T-helper 17 cell (primary cell): ENCODE measurements at regions not wholly inside any gene's neighbourhood (a gene's known extent, or its start where the extent isn't known, plus 50 kb on each side); places are given as distances from the start of the nearest gene placed in this dataset.

Experiments
- ATAC-seq: fragments of 150-1000 bp; cut with Tn5 transposase; 2 replicates; pipeline ENCODE4 v1.10.0; 2021; ENCODE audit warnings: mild to moderate bottlenecking, moderate library complexity
- DNase-seq, 3 donors: peaks; one replicate each; pipeline versions ENCODE4 v3.0.0 to v3.0.0-alpha.2; 2020 to 2021
- H3K9me3 ChIP-seq: one replicate; pipeline ENCODE4 v1.7.0; 2013; ENCODE audit warnings: low read length, mild to moderate bottlenecking; ENCODE audit not compliant: control insufficient read depth, poor library complexity, severe bottlenecking
- H3K27ac Mint-ChIP-seq: one replicate; pipeline ENCODE4 v1.8.0; 2022; ENCODE audit warnings: mild to moderate bottlenecking, moderate library complexity, mixed read lengths
- H3K27me3 Mint-ChIP-seq: one replicate; pipeline ENCODE4 v1.8.0; 2022; ENCODE audit warnings: mixed read lengths
- H3K36me3 Mint-ChIP-seq: one replicate; pipeline ENCODE4 v1.8.0; 2022; ENCODE audit warnings: low read depth, mixed read lengths
- H3K4me1 Mint-ChIP-seq: one replicate; pipeline ENCODE4 v1.8.0; 2022; ENCODE audit warnings: mild to moderate bottlenecking, mixed read lengths
- H3K4me3 Mint-ChIP-seq: one replicate; pipeline ENCODE4 v1.8.0; 2022; ENCODE audit warnings: mild to moderate bottlenecking, moderate library complexity, mixed read lengths

DNA sequence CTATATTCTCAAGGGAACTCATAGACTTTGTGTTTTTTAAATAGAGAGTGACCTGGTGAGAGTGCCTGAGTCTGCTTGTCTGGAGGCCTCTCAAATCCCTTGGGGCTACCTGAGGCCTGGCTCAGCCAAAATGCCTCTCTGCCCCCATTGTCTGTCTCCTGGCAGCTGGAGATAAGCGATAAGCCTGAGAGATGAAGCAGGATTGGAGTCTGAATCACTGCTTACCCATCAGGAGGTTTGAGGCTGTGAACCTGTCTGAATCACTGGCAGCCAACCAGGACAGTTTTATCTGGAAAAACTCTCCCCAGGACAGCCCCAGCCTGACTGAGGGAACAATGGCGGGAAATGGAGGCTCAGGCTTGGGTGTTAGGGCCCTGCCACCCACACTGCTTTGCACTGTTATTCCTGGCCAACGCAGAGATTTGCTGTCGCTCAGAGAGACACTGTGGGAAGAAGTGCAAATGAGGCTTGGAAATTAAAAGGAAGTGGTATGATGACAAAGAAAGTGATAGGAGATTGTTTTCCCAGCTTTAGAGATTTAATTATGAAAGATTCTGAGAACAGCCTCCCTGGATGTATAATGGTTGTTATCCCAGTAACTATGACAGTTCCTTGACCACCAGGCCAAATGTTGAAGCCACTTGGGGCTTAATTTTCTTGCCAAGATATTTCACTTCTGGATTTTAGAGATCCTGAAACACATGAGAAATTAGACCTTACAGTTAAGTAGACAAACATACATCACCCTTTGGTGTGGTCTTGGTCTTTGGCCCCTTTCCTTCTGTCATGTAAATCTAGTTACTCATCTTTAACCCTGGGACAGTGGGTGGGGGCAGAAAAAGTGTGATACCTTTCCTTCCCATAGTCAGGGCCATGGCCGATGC, 102.1 kb downstream of the RASSF10 start:
- Mint-ChIP-seq H3K4me3 (no peak overlapping the region), H3K27ac (no peak overlapping the region), H3K36me3 (no peaks in the 10 kb centered on the region), H3K4me1 (no peaks in the 10 kb centered on the region), H3K27me3 (peaks cover 51% of the 10 kb centered on the region)
- no peak for ATAC-seq
- DNase-seq: no peak
- H3K9me3 ChIP-seq: no peaks in the 10 kb centered on the region

DNA sequence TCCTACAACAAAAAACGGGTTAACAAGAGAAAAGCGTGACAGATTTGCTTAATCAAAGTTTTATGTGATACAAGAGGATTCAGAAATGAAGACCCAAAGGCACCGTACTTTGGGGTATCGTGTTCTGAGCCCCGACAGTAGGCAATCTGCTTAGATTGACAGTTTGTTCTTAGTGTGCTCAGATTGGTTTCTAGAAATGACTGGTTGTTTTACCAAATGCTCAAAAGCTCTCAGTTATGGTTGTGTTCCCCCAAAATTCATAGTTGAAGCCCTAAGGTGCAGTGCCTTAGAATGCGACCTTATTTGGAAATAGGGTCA, 102.7 kb downstream of the RASSF10 start:
- Mint-ChIP-seq H3K27me3 (peaks cover 56% of the 10 kb centered on the region), H3K4me1 (no peaks in the 10 kb centered on the region), H3K27ac (no peak overlapping the region), H3K36me3 (no peaks in the 10 kb centered on the region), H3K4me3 (no peak overlapping the region)
- no peaks in the 10 kb centered on the region for H3K9me3 ChIP-seq
- ATAC-seq (no peak), DNase-seq (no peak)

DNA sequence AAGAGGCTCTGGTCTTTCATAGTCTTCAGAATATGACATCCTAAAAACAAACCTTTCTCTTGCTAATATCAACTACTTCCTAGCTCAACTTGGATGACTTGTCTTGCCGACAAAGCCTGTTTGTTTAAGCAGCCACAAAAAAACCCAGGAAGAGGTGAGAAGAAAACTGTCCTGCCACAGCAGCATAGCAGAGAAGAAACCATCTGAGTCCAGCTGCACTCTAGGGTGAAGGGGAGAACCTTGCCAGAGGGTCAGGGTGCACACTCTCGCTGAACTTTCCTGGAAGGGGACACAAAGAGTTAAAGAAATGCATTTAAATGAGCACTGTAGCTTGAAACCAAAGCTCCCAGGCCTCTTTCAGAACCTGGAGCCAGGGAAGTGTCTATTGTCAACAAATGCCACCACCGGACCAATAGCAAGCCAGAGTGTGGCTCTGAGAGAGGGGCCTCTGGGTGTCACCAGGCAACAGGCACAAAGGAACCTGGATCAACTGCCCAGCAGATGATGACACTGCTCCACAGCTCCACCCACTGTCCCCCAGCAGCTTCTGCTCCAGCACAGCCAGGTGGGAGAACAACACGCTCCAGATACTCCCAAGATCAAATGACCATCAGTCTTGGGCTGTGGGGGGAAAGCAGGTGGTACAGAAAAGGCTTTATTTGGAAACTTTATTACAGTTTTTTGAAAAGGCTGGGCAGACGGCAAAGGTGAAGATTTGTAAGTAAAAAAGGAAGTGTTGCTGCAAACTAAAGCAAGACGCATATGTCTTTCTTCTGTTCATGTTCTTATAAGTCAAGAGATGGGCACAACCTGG, 105.7 kb downstream of the RASSF10 start:
- Mint-ChIP-seq H3K27me3 (peaks cover 68% of the 10 kb centered on the region), H3K4me3 (no peak overlapping the region), H3K36me3 (no peaks in the 10 kb centered on the region), H3K4me1 (no peaks in the 10 kb centered on the region), H3K27ac (no peak overlapping the region)
- DNase-seq (no peak), ATAC-seq (no peak)
- no peaks in the 10 kb centered on the region for H3K9me3 ChIP-seq

DNA sequence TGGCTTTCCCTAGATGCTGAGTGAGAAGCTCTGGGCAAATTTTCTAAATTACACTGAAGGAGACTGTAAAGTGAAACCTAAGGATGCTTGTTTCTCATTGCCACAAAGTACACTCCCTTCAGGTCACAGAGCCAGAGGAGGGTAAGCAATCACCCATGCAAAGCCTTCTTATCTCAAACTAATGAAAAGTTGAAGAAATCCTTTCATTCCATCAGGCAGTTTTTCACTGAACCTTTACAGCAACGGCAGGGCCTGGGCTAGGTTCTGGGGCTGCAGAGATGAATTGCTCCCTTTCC, 106.2 kb downstream of the RASSF10 start:
- ATAC-seq (no peak), DNase-seq (no peak)
- no peaks in the 10 kb centered on the region for H3K9me3 ChIP-seq
- no peaks in the 10 kb centered on the region for H3K36me3 Mint-ChIP-seq
- no peak overlapping the region for H3K4me3 Mint-ChIP-seq
- no peaks in the 10 kb centered on the region for H3K4me1 Mint-ChIP-seq
- no peak overlapping the region for H3K27ac Mint-ChIP-seq
- peaks cover 68% of the 10 kb centered on the region for H3K27me3 Mint-ChIP-seq

DNA sequence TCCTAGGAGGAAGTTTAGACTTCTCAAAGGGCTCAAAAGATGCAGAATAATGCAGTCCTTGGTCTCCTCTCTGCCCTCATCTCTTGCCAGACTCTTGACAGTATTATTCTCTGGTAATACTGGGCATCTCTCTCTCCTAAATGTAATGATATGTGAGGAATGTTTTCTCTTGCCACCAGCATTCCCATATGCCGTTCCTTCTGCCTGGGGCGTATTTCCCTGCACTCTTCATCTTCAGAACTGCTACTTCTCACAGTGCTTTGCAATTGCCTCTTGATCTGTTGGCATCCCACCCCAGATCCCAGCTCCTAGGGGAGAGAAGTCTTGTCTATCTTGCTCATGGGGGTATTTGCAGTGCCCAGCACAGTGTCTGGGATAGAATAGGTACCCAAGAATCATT, 107.4 kb downstream of the RASSF10 start:
- Mint-ChIP-seq H3K4me3 (no peak overlapping the region), H3K36me3 (no peaks in the 10 kb centered on the region), H3K27ac (no peak overlapping the region), H3K4me1 (no peaks in the 10 kb centered on the region), H3K27me3 (peaks cover 61% of the 10 kb centered on the region)
- DNase-seq: no peak
- H3K9me3 ChIP-seq: no peaks in the 10 kb centered on the region
- no peak for ATAC-seq

DNA sequence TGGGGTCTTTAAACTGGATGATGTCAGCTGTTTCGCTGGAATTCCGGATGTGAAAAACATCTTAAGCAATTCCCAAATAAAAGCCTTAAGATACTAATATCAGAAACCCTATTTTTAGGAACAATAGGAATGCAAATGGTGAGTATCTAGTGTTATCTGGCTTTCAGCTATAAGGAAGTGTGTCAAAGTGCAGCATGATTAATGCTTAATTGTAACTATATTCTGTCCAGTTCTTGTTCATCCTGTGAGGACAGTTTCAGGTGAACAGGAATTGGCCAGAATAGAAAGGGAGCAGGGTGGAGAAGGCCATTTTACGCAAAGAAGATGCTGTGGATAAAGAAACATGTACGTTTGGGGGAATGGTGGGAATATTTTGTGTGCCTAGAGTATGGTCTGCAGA, 108.2 kb downstream of the RASSF10 start:
- Mint-ChIP-seq H3K27me3 (peaks cover 55% of the 10 kb centered on the region), H3K4me3 (no peak overlapping the region), H3K36me3 (no peaks in the 10 kb centered on the region), H3K27ac (no peak overlapping the region), H3K4me1 (no peaks in the 10 kb centered on the region)
- DNase-seq (no peak), ATAC-seq (no peak)
- H3K9me3 ChIP-seq: no peaks in the 10 kb centered on the region

DNA sequence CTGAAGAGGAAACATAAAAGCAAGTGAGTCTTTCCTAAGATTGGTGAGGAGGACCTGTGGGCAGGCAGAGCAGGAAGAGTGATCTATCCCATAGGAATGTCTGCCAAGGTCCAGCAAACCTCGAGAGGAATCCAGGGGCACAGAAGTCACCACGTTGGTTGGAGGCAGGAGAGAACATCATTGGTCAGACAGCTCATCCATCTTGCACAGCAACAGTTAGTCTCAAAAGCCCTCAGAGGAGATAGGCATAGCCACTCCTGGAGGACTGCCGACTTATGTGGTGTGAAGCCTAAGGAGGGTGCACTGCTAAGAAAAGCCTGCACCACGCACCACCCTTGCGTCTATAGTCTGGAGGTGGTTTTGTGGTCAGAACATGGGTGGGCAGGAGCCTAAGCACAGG, 109.1 kb downstream of the RASSF10 start:
- peaks cover 48% of the 10 kb centered on the region for H3K27me3 Mint-ChIP-seq
- ATAC-seq (no peak), DNase-seq (no peak)
- H3K4me3 Mint-ChIP-seq: no peak overlapping the region
- no peak overlapping the region for H3K27ac Mint-ChIP-seq
- no peaks in the 10 kb centered on the region for H3K9me3 ChIP-seq
- no peaks in the 10 kb centered on the region for H3K36me3 Mint-ChIP-seq
- H3K4me1 Mint-ChIP-seq: no peaks in the 10 kb centered on the region

DNA sequence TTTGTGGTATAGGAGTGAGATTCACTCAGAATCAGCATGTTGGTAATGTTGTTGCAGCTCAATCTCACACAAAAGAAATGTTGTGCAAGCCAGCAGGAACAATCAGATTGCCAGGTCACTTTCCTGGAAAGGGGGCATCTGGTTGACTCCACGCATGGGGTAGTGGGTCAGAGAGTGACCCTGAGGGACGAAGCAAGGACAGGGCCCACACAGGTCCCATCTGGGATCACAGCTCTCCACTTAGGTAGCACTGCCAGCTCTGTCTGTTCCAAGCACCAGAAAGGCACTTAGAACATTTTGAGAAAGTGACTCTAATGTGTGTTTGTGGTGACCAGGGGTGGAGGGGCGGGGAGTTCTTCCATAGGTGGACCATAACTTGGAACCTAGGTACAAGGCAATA, 109.5 kb downstream of the RASSF10 start:
- Mint-ChIP-seq H3K4me1 (no peaks in the 10 kb centered on the region), H3K27ac (no peak overlapping the region), H3K4me3 (no peak overlapping the region), H3K27me3 (peaks cover 43% of the 10 kb centered on the region), H3K36me3 (no peaks in the 10 kb centered on the region)
- DNase-seq: no peak
- no peaks in the 10 kb centered on the region for H3K9me3 ChIP-seq
- ATAC-seq: no peak

DNA sequence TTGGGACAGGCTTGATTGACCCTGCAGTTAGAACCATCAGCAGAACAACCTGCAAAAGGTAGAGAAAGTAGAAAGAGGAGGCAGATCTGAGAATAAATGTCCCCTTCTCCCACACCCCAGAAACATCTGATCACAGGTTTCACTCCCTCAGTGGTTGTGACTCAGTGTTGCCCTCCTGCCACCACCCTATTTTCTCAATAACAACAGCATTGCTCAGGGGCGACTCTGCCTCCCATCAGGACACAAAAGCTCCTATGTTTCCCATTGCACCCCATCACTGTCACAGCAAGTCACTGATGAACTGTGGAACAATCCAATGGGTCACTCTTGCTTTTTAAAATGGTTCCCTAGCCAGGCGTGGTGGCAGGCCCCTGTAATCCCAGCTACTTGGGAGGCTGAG, 110.2 kb downstream of the RASSF10 start:
- Mint-ChIP-seq H3K27ac (no peak overlapping the region), H3K27me3 (peaks cover 49% of the 10 kb centered on the region), H3K4me3 (no peak overlapping the region), H3K4me1 (no peaks in the 10 kb centered on the region), H3K36me3 (no peaks in the 10 kb centered on the region)
- ATAC-seq (no peak), DNase-seq (no peak)
- H3K9me3 ChIP-seq: no peaks in the 10 kb centered on the region

DNA sequence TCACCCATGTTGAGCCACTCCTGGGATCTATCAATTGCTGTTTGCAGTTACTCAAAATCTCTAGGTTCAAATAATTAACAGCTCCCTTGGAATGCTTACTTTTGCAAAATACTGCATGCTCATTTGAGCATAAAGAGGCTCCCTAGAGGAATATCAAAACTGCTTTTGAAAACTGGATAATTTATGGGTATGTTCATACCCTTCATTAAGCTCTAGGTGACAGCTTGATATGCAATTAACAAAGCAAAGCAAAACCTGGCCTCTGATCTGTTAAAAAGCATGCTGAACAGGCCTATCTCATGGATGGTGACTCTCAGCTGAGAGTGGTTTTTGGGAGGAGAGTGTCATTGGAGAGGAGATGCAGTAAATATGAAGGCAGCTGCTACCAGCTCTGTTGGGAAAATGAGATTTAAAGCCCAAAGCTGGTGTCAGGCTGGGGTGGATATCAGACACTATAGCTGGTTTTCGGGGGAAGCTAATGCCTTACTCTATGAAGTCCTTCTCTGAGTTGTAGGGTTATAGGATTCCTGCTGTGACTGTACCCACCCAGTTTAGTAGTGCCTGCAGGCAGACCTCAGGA, 110.9 kb downstream of the RASSF10 start:
- ATAC-seq (no peak), DNase-seq (no peak)
- Mint-ChIP-seq H3K27ac (no peak overlapping the region), H3K36me3 (no peaks in the 10 kb centered on the region), H3K27me3 (peaks cover 55% of the 10 kb centered on the region), H3K4me3 (no peak overlapping the region), H3K4me1 (no peaks in the 10 kb centered on the region)
- no peaks in the 10 kb centered on the region for H3K9me3 ChIP-seq

DNA sequence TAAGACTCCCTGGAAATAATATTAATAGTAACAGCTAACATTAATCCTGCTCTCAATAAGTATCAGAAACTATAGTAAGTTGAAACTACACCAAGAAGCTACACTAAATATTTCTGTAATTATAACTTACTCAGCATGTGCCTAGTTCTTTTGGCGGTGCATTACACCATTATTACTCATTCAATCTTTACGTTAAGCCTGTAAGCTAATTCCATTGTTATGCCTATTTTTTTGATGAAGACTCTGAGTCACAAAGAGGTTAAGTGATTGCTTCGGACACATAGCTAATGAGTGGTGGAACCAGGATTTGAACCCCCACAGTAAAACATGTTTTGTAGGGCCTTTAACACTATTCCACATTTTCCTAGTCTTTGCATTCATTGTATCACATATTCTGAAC, 111.6 kb downstream of the RASSF10 start:
- H3K36me3 Mint-ChIP-seq: no peaks in the 10 kb centered on the region
- ATAC-seq (no peak), DNase-seq (no peak)
- H3K27ac Mint-ChIP-seq: no peak overlapping the region
- no peaks in the 10 kb centered on the region for H3K9me3 ChIP-seq
- no peaks in the 10 kb centered on the region for H3K4me1 Mint-ChIP-seq
- H3K4me3 Mint-ChIP-seq: no peak overlapping the region
- peaks cover 55% of the 10 kb centered on the region for H3K27me3 Mint-ChIP-seq

DNA sequence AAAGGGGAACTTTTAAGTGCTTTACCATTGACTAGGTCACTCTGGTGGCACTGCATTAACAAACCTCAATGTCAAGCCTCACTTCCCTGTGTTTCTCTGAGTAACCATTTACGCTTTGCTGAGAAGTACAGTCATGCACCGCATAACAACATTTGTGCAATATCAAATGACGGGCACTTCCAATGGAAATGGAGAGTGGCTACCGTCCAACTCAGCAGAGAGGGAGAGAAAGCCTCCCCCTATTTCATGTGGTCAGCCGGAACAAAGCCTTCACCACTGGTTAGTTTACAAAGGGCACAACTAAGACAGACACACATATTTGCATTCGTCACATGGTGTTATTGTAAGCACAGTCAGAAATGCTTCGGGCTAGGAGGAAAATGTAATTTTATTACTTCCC, 117.3 kb downstream of the RASSF10 start:
- H3K27ac Mint-ChIP-seq: no peak overlapping the region
- H3K4me1 Mint-ChIP-seq: no peaks in the 10 kb centered on the region
- no peaks in the 10 kb centered on the region for H3K9me3 ChIP-seq
- ATAC-seq (no peak), DNase-seq (no peak)
- H3K4me3 Mint-ChIP-seq: no peak overlapping the region
- peaks cover 24% of the 10 kb centered on the region for H3K27me3 Mint-ChIP-seq
- H3K36me3 Mint-ChIP-seq: no peaks in the 10 kb centered on the region

DNA sequence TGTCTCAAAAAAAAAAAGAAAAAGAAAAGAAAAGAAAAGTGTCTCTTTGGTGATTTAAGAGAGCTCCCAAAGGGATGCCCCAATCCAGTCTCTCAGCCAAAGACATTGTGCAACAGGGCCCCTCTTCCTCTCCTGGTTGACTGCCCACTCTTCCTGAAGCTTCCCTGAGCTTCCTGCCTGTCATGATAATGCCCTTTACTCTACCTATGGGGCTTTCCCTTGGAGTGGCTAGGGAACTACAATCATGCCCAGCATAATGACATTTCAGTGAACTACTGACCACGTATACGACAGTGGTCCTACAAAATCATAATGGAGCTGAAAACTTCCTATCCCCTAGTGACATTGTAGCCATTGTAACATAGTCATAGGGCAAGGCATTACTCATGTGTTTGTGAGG, 118.0 kb downstream of the RASSF10 start:
- H3K27me3 Mint-ChIP-seq: peaks cover 24% of the 10 kb centered on the region
- H3K4me1 Mint-ChIP-seq: no peaks in the 10 kb centered on the region
- H3K4me3 Mint-ChIP-seq: no peak overlapping the region
- ATAC-seq (no peak), DNase-seq (no peak)
- H3K9me3 ChIP-seq: no peaks in the 10 kb centered on the region
- H3K36me3 Mint-ChIP-seq: no peaks in the 10 kb centered on the region
- no peak overlapping the region for H3K27ac Mint-ChIP-seq

DNA sequence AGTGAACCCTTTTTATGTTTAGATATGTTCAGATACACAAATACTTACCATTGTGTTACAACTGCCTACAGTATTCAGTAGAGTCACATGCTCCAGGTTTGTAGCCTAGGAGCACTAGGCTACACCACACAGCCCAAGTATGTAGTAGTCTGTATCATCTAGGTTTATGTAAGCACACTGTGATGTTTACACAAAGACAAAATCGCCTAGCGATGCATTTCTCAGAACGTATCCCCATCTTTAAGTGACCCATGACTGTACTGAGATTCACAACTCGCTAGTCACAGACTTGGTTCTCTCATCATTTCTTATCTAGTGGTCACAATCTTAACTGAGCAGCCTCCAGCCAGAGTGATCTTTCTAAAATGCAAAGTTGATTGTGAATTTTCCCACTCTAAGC, 119.2 kb downstream of the RASSF10 start:
- peaks cover 2% of the 10 kb centered on the region for H3K4me1 Mint-ChIP-seq
- H3K27me3 Mint-ChIP-seq: peaks cover 24% of the 10 kb centered on the region
- no peak overlapping the region for H3K27ac Mint-ChIP-seq
- H3K36me3 Mint-ChIP-seq: no peaks in the 10 kb centered on the region
- H3K9me3 ChIP-seq: no peaks in the 10 kb centered on the region
- no peak for DNase-seq
- no peak overlapping the region for H3K4me3 Mint-ChIP-seq
- no peak for ATAC-seq
